Type B pancreatic cell (in vitro differentiated cells): ENCODE measurements at regions not wholly inside any gene's neighbourhood (a gene's known extent, or its start where the extent isn't known, plus 50 kb on each side); places are given as distances from the start of the nearest gene placed in this dataset.

ENCODE experiments used
- DNase-seq: peaks from one replicate; pipeline ENCODE4 v3.0.0; 2021; ENCODE audit warnings: mixed read lengths; ENCODE audit not compliant: unreplicated experiment; ENCODE audit errors: extremely low spot score
- H3K27ac Mint-ChIP-seq: 2 replicates; pipeline ENCODE4 v1.8.0; 2021; ENCODE audit warnings: mild to moderate bottlenecking, mixed read lengths
- H3K27me3 Mint-ChIP-seq: 2 replicates; pipeline ENCODE4 v1.8.0; 2021; ENCODE audit warnings: mixed read lengths
- H3K36me3 Mint-ChIP-seq: 2 replicates; pipeline ENCODE4 v1.8.0; 2021; ENCODE audit warnings: mixed read lengths
- H3K4me1 Mint-ChIP-seq: one replicate; pipeline ENCODE4 v1.8.0; 2021; ENCODE audit warnings: mixed read lengths; ENCODE audit not compliant: unreplicated experiment
- H3K4me3 Mint-ChIP-seq: 2 replicates; pipeline ENCODE4 v1.8.0; 2021; ENCODE audit warnings: mild to moderate bottlenecking, mixed read lengths
- H3K9me3 Mint-ChIP-seq: 2 replicates; pipeline ENCODE4 v1.8.0; 2021; ENCODE audit warnings: mixed read lengths
- TF ChIP-seq, protein P1 (sequence below): fragments of 200-600 bp; sonication (generic); conservative IDR thresholded peaks from 2 replicates; pipeline ENCODE4 v1.5.0; 2021; ENCODE audit warnings: antibody characterized with exemption, mild to moderate bottlenecking

- no peak for DNase-seq
- TF ChIP-seq, protein P1, sequence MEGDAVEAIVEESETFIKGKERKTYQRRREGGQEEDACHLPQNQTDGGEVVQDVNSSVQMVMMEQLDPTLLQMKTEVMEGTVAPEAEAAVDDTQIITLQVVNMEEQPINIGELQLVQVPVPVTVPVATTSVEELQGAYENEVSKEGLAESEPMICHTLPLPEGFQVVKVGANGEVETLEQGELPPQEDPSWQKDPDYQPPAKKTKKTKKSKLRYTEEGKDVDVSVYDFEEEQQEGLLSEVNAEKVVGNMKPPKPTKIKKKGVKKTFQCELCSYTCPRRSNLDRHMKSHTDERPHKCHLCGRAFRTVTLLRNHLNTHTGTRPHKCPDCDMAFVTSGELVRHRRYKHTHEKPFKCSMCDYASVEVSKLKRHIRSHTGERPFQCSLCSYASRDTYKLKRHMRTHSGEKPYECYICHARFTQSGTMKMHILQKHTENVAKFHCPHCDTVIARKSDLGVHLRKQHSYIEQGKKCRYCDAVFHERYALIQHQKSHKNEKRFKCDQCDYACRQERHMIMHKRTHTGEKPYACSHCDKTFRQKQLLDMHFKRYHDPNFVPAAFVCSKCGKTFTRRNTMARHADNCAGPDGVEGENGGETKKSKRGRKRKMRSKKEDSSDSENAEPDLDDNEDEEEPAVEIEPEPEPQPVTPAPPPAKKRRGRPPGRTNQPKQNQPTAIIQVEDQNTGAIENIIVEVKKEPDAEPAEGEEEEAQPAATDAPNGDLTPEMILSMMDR, result no peak
- no peaks in the 10 kb centered on the region for H3K36me3 Mint-ChIP-seq
- peaks cover 23% of the 10 kb centered on the region for H3K4me1 Mint-ChIP-seq
- peaks cover 70% of the 10 kb centered on the region for H3K27me3 Mint-ChIP-seq
- no peak overlapping the region for H3K4me3 Mint-ChIP-seq
- no peak overlapping the region for H3K27ac Mint-ChIP-seq
- no peaks in the 10 kb centered on the region for H3K9me3 Mint-ChIP-seq
Observed at GRCh38 chr16:86368261-86368660, 142.1 kb upstream of the FOXF1 start.

DNA sequence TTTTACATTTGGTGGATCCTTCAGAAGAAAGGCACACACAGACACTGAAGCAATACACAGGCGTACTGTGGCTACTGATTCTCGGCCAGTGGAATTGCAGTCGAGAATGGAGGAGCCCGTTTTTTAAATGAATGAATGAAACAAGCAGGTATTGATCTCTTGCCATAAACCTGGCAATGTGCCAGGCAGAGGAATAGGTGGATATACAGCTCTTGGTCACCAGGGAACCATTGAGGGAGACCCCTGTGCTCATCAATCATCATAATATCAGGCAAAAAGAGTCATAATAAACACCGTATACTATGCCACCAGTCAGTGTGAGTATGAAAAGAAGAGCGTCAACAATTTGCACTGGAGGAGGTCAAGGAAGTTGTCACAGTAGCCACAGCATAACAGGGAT is 140.3 kb upstream of the FOXF1 start:
- Mint-ChIP-seq H3K4me3 (no peak overlapping the region), H3K27me3 (peaks cover 64% of the 10 kb centered on the region), H3K36me3 (no peaks in the 10 kb centered on the region), H3K4me1 (peaks cover 11% of the 10 kb centered on the region), H3K27ac (no peak overlapping the region), H3K9me3 (no peaks in the 10 kb centered on the region)
- DNase-seq, result no peak
- TF ChIP-seq, protein P1, result no peak

DNA sequence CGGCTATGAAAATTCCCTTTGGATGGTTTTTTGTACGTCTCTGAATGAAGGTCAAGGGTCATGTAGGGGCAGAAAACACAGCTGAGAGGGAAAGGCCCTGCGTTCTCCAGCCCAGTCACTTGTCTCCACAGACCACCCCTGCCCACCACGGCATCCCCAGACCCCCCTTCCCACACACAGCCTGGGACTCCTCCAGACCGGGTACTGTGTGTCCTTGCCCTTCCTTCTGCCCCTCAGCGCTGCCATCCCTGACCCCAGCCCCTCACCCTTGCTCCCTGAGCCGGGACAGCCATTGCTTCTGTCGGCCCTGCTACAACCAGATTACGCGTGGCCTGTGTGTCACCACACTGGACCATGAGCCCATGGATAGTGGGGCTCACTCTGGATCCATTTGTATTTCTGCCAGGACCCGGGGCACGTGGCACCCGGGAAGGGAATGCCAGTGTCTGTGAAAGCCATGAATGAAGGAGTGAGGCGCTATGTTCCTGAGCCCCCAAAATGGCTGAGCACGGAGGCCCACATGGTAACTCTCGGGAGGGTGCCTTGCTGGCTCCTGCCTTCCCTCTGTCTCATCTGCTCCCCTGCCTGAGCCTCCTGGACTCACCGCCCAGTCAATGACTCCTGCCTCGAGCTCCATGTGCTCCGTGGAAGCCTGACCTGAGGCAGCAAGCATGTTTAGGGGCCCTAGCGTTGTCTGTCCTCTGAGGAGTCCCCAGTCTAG is 139.1 kb upstream of the FOXF1 start:
- no peaks in the 10 kb centered on the region for H3K9me3 Mint-ChIP-seq
- peaks cover 66% of the 10 kb centered on the region for H3K27me3 Mint-ChIP-seq
- TF ChIP-seq, protein P1, result no peak
- no peak overlapping the region for H3K4me3 Mint-ChIP-seq
- peaks cover 16% of the 10 kb centered on the region for H3K4me1 Mint-ChIP-seq
- no peak overlapping the region for H3K27ac Mint-ChIP-seq
- H3K36me3 Mint-ChIP-seq, result no peaks in the 10 kb centered on the region
- DNase-seq, result no peak

DNA sequence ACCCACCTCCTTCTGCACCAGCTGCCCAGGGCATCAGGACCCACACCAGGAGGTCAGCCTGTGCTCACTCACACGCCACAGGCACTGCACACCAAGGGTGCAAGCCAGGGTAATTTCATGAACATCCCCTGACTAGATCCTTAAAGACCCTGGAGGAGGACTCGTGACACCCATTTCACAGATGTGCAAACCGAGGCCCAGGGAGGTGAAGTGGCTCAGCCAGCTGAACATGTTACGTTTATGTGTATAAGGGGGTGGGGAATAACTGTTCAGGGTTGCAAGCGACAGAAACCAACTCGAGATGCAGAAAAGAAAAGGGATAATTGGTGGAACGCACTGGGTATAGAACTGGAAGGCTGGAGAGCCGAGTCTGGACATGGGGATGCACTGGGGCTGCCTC is 138.1 kb upstream of the FOXF1 start:
- Mint-ChIP-seq H3K27ac (no peak overlapping the region), H3K36me3 (no peaks in the 10 kb centered on the region), H3K4me1 (peaks cover 14% of the 10 kb centered on the region), H3K9me3 (no peaks in the 10 kb centered on the region), H3K4me3 (no peak overlapping the region), H3K27me3 (peaks cover 66% of the 10 kb centered on the region)
- TF ChIP-seq, protein P1, result no peak
- no peak for DNase-seq

DNA sequence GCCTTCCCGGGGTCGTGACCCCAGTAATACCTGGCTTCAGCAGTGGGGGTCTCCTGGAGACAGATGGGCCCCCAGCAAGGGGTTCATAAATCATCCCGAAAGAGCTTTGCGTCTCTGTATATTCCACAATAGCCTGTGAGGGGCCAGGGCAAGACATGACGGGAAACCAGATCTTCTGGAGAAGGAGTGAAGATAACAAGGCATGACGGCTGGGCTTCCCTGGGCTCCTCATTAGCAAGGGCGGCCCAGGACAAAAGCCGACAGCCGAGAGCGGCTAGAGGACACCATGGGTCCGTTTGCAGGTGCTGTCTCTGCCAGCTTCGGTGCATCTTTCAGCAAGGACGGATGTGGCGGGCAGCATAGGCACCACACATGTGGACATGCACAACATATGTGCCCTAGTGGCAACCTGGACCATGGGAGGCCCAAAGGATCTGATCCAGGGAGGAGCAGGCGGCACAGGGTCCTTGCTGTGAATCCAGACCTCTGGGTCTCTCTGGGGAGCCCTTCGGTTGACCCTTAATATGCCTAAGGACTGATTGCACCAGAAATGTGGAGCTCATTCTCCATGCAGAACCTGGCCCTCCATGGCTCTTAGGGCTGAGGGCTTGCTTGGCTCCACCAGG is 136.9 kb upstream of the FOXF1 start:
- peaks cover 16% of the 10 kb centered on the region for H3K4me1 Mint-ChIP-seq
- H3K27ac Mint-ChIP-seq, result no peak overlapping the region
- no peaks in the 10 kb centered on the region for H3K36me3 Mint-ChIP-seq
- no peak for DNase-seq
- H3K4me3 Mint-ChIP-seq, result no peak overlapping the region
- TF ChIP-seq, protein P1, result no peak
- no peaks in the 10 kb centered on the region for H3K9me3 Mint-ChIP-seq
- peaks cover 63% of the 10 kb centered on the region for H3K27me3 Mint-ChIP-seq
